OCI-LY7 (cell line): ENCODE measurements at regions not wholly inside any gene's neighbourhood (a gene's known extent, or its start where the extent isn't known, plus 50 kb on each side); places are given as distances from the start of the nearest gene placed in this dataset.

ENCODE experiments used
- EZH2phosphoT487 ChIP-seq: fragments of 200-600 bp; sonication (generic); IDR thresholded peaks from 2 replicates; pipeline ENCODE4 v1.6.1; 2018; ENCODE audit warnings: low read depth, borderline replicate concordance, mild to moderate bottlenecking, mixed run types, antibody characterized with exemption, low read length, moderate library complexity, mixed read lengths
- TF ChIP-seq, protein P1 (sequence below): fragments of 200-600 bp; sonication (generic); conservative IDR thresholded peaks from 2 replicates; pipeline ENCODE4 v1.5.1; 2014; ENCODE audit warnings: mild to moderate bottlenecking, antibody characterized with exemption, low read length, moderate library complexity, mixed read lengths

DNA sequence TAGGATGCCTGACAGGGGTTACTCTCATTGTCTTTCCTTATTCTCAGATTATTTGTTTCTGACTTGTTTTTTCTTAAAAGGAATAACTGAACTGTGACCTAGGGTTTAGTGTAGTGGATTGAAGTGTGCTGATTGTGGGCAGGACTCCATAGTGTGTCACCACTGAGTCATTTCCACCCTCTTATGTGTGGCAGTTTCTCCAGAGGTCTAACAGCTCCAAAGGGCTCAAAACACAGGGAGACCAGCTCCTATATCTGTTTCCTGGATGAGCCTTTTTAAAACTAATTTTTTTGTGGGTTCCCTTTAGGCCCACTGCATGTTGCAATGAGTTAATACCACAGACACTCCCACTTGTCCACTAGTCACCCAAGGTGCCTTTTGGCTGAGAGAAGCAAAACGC, 951.1 kb upstream of the ADGRB3 start:
- TF ChIP-seq, protein P1, sequence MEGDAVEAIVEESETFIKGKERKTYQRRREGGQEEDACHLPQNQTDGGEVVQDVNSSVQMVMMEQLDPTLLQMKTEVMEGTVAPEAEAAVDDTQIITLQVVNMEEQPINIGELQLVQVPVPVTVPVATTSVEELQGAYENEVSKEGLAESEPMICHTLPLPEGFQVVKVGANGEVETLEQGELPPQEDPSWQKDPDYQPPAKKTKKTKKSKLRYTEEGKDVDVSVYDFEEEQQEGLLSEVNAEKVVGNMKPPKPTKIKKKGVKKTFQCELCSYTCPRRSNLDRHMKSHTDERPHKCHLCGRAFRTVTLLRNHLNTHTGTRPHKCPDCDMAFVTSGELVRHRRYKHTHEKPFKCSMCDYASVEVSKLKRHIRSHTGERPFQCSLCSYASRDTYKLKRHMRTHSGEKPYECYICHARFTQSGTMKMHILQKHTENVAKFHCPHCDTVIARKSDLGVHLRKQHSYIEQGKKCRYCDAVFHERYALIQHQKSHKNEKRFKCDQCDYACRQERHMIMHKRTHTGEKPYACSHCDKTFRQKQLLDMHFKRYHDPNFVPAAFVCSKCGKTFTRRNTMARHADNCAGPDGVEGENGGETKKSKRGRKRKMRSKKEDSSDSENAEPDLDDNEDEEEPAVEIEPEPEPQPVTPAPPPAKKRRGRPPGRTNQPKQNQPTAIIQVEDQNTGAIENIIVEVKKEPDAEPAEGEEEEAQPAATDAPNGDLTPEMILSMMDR, result no peak
- TF ChIP-seq EZH2phosphoT487, result no peak
